DMS114 treated with DMSO at 0.1 percent for 48 hours (cell line): ENCODE measurements at regions not wholly inside any gene's neighbourhood (a gene's known extent, or its start where the extent isn't known, plus 50 kb on each side); places are given as distances from the start of the nearest gene placed in this dataset.

Experiments
- DNase-seq: peaks from one replicate; lab custom pipeline; 2025; ENCODE audit not compliant: unreplicated experiment; lab: John Stamatoyannopoulos, UW

DNA sequence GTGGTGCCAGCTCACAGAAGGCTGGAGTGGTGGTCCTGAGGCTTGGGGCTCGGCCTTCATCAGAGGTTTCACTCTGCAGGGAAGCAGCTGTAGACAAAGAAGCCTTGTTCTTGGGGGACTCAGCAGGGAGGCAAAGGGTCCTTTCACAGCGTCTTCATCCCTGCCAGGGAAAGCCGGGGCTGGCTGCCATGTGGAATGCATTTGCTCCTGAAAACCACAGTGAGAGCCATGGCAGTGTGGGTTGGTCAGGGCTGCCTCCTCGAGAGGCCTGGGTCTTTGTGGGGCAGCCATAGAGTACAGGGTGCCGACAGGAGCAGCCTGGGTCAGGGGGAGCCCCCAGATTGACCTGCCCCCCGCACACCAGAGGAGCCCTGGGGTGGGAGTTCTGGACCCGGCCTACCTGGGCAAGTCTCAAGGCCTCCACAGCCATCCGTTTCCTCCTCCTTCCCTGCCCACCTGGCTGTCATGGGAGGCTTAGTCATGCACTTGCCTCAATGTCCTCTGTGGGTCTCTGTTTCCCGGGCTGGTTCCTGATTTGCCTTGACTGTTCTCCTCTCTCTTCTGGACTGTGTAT is 144.0 kb downstream of the CDC5L start:
- no peak for DNase-seq

DNA sequence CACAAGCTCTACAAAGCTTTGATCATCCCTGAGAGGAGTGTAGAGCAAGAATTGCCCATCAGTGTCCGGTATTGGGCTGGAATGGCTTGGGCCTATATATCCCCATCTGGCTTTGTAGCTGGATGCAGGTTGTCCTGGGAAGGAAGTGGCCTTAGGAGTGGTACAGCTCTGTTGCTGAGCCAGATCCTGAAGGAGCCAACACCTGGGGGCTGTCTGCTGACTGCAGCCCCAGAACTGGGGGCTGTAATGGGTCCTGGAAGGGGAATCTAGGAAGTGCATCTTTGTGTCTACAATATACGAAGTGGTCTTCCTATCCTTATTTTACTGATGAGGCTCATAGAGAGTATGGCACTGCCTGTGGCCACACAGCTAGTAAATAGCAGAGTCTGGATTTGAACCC is 145.9 kb downstream of the CDC5L start:
- no peak for DNase-seq

DNA sequence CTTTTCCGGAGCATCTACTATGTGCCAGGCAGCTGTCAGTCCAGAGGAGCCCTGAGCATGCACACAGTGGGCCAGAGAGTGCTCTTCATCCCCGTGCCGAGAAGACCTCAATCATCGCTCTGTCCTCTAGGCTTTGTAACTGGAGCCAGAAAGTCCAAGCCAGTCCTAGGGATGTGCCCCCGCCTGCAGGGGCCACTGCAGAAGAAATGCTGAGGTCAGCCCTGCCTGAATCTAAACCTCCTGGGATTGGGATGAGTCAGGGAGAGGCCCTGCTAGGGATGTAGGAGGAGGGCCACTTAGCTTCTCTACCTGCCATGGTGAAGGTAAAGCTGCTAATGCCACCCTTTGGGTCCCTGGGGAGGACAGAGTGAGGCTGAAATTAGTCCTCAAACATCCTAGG is 146.8 kb downstream of the CDC5L start:
- no peak for DNase-seq

DNA sequence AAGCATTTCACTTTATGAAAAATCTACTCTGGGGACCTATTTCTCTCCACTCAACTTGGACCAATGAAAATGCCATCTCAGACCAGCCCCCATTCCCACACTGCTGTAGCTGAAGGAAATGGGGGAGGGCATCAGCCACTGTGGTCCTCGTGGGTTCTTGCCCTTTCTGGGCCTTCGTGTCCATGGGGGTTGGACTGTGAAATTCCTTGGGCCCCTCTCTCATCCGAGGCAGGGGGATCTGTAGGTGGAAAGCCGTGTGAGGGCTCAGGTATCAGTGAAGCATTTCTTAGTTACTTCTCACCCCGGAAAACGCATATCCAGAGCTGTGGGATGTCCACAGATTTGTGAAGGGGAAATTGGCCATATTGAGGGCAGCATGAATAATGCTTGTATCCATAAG is 147.9 kb downstream of the CDC5L start:
- DNase-seq = no peak

DNA sequence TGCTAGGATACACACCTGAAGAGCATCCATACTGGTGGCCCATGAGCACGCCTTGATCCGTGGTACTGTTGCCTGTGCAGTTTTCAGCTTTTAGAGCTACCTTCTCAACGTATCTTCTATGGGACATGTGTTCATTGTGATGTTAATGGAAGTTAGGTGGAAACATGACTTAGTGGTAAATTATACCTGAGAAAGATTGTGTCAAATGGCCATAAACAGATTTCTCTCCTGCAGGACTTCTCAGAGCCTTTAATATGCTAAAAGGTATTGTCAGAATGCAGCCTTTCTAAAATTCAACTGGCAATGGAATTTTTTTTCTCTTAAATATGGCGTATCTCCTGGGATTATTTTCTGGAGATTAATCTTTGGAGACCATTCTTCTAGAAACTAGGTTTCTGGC is 148.5 kb downstream of the CDC5L start:
- no peak for DNase-seq

DNA sequence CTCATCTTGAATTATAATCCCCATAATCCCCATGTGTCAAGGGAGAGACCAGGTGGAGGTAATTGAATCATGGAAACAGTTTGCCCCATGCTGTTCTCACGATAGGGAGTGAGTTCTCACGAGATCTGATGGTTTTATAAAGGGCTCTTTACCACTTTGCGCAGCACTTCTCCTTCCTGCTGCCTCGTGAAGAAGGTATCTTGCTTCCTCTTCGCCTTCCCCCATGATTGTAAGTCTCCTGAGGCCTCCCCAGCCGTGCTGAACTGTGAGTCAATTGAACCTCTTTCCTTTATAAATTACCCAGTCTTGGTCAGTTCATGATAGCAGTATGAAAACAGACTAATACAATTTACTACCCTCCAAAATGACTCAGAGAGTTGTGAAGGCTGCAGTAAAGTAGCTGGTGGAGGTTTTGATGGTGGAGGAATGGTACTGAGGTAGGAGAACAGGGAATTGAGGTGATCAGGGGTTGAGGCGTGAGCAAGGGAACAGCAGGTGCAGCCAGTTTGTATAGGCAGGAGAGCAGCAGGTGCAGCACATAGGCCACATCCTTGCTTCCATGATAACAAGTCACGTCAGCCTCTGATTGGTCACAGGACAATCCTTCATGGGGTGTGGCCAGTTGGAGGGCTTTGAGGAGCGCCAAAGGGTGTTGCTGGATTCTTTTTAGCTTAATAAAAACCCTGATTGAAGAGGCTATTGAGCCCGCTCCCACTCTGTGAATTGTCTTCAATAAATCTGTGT is 150.0 kb downstream of the CDC5L start:
- no peak for DNase-seq

DNA sequence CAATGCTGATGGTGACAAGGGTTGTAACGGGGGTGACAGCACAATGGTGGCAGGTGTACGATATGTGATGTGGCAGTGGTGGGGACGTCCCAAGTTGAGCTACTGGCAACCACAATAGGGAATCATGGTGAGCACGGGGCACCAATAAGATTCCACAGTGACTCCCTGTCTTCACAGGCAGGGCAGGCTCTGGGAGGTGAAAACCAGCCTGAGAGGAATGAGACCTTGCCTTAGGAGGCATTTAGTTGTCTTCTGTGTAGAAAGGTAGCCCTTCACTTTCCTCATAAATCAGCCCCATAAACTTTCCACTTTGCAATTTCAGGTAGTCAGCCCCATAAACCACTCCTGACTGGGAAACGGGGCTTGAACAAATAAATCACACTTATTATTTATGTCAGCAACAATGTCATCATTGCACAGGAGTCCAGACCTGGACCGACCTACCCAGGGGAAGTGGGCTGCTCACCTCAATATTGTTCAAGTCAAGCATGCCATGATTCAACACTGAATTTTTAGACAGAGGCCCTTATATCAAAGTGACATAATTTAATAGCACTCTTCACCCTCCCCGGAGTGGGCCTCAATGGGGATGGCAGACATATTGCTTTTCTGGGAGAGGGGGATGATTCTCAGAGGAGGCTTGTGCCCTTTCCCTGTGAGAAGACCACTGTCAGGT is 150.8 kb downstream of the CDC5L start:
- no peak for DNase-seq

DNA sequence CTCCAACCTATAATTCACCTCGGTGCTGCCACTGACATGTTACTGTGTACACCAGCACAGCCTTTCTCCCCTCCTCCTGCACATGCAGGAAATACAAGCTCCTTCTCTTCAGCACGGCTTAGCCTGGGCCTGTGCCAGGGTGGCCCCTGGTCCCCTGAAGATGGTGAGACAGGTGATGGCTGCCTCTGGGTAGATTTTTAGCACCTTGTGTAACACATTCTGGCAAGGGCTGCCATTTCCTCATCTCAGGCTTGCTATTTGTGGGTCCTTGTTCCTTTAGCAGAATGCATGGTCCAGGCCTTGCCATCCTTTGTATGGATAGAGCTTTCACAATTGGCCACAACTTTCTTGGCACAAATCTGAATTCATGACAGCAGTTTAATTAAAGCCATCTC is 151.3 kb downstream of the CDC5L start:
- no peak for DNase-seq

DNA sequence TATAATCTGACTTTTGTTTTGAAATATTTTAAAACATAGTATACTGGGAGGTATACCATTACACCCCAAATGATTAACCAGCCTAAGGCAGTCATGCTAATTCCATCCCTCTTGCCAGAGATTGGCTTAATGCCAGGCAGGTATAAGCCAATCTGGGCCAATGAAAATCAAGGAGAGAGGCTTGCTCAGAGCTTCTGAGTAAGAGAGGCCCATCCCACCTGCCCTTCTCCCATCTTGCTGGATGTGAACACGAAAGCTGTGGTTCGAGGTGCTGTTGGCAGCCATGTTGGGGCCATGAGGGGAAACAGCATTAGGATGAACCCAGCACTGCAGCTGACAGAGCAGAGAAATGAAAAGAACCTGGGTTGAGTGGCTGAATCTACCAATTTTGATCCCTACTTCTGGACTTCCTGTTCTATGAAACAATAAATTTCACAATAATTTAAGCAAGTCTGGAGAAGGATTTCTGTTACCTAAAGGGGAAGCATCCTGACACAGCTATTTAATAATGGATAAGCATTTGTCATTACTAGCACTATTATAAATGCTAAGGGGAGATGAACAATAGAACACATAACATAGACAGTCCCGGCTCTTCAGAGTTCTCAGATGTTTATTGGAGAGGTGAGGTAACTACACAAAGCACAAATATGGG is 152.3 kb downstream of the CDC5L start:
- no peak for DNase-seq

DNA sequence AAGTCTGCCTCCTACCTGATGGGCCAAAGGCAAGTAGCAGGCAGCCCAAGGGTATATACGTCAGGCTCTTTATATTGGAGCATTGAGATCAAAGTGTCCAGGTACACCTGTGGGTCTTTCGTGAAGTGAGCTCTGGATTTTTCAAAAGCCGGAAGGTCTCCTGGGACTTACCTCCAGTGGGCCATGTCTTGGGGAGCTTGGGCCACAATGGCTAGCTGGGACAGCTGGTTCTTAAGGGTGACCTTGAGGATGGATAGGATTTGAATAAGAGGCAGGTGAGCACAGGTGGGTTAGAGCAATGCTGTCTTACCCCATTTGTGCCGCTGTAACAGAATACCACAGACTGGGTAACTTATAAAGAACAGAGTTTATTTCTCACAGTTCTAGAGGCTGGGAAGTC is 153.4 kb downstream of the CDC5L start:
- no peak for DNase-seq

DNA sequence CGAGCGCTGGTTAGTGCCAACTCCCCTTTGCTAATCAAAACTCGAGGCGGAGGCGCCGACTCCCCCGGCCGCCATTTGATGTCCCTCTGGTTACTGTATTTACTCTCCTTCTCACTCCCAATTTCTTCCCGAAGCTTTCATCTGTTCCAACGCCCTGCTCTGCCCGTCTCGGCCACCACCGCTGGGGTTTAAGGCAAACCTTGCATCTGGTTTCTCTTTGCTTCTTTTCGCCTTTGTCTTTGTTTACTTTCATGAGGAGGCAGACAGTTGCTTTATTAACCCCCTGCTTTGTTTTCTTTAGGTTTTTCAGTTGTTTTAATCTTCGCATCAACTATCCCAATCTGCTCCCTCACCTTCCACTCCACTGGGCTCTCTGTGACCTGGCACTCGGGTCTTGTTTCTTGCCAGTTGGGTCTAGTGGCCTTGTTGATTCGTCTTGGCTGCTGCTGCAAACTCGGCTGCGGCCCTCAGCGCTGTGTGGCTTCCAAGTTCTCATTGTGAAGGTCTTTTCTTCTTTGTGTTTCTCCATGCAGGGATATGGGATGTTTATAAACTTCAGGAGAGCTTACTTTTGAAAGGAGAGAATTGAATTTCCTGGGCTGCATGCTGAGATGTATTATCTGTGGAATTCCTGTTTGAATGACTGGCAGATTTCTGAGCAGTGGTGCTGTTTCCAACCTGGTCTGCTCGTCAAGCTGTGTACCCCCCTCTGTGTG is 155.1 kb downstream of the CDC5L start:
- DNase-seq = no peak

DNA sequence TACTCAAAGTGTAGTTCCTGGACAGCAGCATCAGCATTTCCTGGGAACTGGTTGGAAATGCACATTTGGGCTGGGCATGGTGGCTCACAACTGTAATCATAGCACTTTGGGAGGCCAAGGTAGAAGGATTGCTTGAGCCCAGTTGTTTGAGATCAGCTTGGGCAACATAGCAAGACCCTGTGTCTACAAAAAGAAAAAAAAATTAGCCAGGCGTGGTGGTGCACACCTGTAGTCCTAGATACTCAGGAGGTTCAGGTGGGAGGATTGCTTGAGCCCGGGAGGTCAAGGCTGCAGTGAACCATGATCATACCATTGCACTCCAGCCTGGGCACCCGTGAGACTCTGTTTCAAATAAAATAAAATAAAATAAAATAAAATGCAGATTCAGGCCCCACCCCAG is 156.2 kb downstream of the CDC5L start:
- no peak for DNase-seq

DNA sequence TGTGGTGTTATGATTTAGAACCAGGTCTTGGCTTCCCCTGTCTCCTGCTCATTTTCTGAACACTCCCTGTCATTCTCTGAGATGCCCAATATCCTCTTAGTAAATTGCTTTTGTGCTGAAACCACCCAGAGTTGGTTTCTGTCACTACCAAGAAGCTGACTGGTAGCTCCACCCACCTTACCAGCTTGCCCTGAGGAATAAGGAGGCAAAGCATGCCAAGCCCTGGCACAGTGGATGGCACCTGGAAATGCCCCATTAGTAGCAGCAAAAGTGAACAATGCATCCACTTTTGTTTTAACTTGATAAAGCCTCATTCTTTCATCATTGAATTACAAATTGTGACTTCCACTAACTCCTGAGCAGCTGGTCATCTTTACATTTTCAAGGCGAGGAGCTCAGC is 157.7 kb downstream of the CDC5L start:
- no peak for DNase-seq

DNA sequence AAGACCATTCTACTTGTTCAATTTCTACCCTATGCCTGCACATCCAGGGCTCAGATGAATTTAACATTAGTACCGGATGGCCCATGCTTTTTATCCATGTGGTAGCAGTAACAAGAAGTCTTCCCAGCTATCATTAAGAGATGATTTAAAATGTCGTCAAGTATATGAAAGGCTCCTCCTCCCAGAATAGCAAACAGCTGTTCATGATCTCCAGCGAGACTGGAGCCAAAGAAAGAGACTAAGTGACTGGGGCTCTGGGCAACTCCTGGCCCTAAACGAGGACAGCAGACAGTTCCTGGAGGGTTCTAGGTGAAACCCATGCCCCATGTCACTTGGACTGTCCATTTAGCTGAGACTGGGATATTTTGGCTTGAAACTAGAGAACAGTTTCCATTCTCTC is 160.8 kb downstream of the CDC5L start:
- DNase-seq = no peak

DNA sequence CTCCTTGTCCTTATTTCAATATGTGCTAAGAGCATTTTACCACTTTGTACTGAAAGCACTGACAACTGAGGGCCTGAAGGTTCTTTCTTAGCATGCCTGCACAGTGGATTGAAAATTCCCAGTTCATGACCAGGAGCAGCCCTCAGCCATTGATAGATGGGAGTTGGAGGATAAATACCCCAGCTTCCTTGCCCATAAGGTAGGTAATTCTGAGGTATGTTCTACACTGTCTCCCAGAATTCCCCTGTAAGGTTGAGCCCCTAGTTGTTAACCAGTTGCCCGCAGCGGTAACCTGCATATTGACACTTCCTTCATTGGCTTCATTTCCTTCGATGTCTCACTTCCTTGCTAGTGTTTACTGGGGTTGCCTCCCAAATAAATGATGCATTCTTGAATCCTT is 162.0 kb downstream of the CDC5L start:
- no peak for DNase-seq

DNA sequence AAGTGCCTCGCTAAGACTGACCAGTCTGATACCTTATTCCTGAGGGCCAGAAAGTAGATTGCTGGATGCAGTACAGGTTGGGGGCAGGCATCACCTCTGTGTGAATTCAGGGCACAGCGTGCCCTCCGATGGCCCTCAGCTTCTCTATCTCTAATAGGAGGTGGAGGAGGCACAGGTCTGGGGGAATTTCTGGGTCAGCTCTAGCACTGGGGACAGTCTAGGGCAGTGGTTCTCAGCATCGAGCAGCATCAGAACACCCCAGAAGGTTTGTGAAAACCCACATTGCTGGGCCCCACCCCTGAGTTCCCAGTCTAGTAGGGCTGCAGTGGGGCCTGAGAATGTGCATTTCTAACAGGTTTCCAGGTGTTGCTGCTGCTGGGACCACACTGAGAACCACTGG is 166.7 kb downstream of the CDC5L start:
- no peak for DNase-seq

DNA sequence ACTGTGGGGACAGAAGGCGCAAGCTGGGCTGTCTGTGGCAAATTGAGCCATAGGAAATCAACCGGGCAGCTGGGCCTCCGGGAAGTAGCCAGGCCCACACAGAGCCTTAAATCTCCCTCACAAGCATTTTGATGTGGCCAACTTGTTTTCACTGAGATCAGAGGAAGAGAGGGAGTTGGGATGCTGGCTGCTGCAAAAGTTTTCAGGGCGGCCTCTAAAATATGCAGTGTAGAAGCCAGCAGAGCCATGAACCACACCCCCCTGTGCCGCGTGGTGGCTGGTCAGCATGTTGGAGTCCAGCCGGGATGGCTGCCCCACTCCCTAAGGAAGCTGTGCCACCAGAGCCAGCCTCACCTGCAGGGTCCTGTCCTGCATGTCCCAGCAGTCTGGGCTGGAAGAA is 167.4 kb downstream of the CDC5L start:
- DNase-seq = no peak

DNA sequence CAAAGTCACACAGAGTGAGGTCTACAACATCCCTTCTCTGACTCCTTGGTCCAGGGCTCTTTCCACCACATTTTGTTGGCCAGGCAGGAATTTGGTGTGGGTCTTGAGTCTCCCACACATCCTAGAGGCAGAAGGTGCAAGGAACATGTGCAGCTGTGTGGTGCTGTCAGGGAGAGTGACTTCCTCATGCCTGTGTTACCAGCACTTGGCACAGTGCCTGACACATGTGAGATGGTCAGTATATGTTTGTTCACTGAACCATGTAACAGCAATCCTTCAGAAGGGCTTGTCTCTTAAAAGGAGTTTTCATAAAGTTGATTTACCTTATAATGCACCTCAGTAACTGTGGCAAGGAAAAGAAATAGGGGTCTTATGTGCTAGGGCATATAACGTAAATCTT is 168.5 kb downstream of the CDC5L start:
- DNase-seq = no peak

DNA sequence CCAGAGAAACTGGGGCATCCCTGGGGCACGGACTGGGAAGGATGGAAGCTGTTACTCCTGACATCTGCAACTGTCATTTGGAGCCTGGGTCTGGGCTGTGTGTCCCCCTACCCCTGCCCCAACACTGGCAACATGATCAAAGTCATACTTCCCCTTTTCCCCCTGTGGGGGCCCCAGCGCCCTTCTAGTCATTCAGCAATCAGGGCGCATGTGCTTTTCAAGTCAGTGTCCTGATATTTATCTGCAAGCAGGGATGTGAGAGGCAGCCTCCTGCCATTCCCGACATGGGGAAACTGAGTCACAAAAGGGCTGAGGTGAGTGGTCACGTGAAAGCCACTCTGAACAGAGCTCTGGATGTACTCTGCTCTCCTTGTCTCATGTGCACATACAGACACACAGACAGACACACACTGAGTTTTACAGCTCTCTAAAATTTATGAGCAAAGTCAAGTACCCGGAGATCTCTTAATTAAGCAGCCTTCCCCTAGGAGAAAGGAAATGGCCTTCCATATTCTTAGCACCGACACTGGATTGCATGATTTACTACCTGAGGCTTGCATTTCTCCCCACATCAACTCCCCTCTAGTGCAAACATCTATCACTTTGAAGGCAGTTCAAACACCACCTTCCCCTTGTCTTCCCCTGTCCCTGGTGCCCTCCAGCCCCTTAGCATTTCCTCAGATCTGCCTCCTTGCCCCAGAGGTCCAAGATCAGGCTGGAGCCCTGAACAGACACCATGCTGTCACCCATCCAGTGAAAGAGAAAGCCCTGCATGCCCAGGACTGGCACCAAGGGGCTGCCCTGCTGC is 170.7 kb downstream of the CDC5L start:
- no peak for DNase-seq

DNA sequence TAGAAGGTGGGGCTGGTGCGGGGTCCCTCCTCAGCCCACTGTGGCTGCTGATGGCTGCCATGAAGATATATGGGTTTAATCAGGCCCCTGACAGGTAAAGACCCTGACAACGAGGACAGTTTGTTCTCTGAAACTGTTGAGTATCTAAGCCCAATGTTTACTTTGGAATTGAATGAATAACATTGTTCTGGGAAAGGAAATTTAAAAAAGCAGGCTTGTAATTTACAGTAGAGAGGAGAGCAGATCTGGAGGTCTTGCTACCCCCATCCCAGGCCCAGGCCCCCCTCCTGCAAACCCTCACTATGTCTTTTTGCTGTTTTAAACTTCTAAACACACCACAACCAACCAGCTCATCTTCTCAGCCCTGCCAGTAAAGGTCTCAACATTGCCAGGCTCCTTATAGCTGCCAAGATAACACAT is 171.3 kb downstream of the CDC5L start:
- DNase-seq = no peak
